RWPE2 (cell line): ENCODE measurements at regions not wholly inside any gene's neighbourhood (a gene's known extent, or its start where the extent isn't known, plus 50 kb on each side); places are given as distances from the start of the nearest gene placed in this dataset.

Experiments used
- ATAC-seq: fragments of 200-7000 bp; cut with Tn5 transposase; 3 replicates; pipeline ENCODE4 v1.9.1; 2021; ENCODE audit warnings: low read depth
- DNase-seq: peaks from one replicate; pipeline ENCODE4 v3.0.0-alpha.2; 2020; ENCODE audit warnings: low spot score
- H3K27ac ChIP-seq: fragments of 450-650 bp; 2 replicates; pipeline ENCODE4 v1.5.1; 2017; ENCODE audit warnings: mild to moderate bottlenecking; ENCODE audit not compliant: poor library complexity, severe bottlenecking
- H3K27me3 ChIP-seq: fragments of 250-450 bp; sonication (Bioruptor Pico); 2 replicates; pipeline ENCODE4 v1.5.1; 2021; ENCODE audit warnings: mild to moderate bottlenecking, moderate library complexity; ENCODE audit not compliant: insufficient read depth, poor library complexity, severe bottlenecking
- H3K36me3 ChIP-seq: fragments of 250-450 bp; sonication (Bioruptor Pico); 2 replicates; pipeline ENCODE4 v1.5.1; 2020; ENCODE audit warnings: low read depth, mild to moderate bottlenecking, moderate library complexity
- H3K4me1 ChIP-seq: fragments of 250-450 bp; sonication (Bioruptor Pico); 2 replicates; pipeline ENCODE4 v1.5.1; 2021; ENCODE audit warnings: mild to moderate bottlenecking, moderate library complexity; ENCODE audit not compliant: insufficient read depth, poor library complexity, severe bottlenecking
- H3K4me3 ChIP-seq: fragments of 250-450 bp; sonication (Bioruptor Pico); 2 replicates; pipeline ENCODE4 v1.5.1; 2021; ENCODE audit warnings: mild to moderate bottlenecking, moderate library complexity; ENCODE audit not compliant: severe bottlenecking
- H3K9me3 ChIP-seq: fragments of 250-450 bp; sonication (Bioruptor Pico); 2 replicates; pipeline ENCODE4 v1.5.1; 2021; ENCODE audit warnings: mild to moderate bottlenecking, moderate library complexity; ENCODE audit not compliant: severe bottlenecking
- TF ChIP-seq, protein P1 (sequence below): fragments of 450-650 bp; IDR thresholded peaks from one replicate; pipeline ENCODE4 v1.5.1; 2017; ENCODE audit warnings: mild to moderate bottlenecking, moderate library complexity; ENCODE audit not compliant: poor library complexity, severe bottlenecking

GRCh38 chr2:38491436-38491835 is 111.3 kb downstream of the HNRNPLL start:
- H3K4me1 ChIP-seq, result no peaks in the 10 kb centered on the region
- no peaks in the 10 kb centered on the region for H3K9me3 ChIP-seq
- H3K27me3 ChIP-seq, result no peaks in the 10 kb centered on the region
- TF ChIP-seq, protein P1, sequence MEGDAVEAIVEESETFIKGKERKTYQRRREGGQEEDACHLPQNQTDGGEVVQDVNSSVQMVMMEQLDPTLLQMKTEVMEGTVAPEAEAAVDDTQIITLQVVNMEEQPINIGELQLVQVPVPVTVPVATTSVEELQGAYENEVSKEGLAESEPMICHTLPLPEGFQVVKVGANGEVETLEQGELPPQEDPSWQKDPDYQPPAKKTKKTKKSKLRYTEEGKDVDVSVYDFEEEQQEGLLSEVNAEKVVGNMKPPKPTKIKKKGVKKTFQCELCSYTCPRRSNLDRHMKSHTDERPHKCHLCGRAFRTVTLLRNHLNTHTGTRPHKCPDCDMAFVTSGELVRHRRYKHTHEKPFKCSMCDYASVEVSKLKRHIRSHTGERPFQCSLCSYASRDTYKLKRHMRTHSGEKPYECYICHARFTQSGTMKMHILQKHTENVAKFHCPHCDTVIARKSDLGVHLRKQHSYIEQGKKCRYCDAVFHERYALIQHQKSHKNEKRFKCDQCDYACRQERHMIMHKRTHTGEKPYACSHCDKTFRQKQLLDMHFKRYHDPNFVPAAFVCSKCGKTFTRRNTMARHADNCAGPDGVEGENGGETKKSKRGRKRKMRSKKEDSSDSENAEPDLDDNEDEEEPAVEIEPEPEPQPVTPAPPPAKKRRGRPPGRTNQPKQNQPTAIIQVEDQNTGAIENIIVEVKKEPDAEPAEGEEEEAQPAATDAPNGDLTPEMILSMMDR, result no peak
- H3K4me3 ChIP-seq, result no peak overlapping the region
- H3K36me3 ChIP-seq, result no peaks in the 10 kb centered on the region
- DNase-seq (no peak), ATAC-seq (no peak)
- no peak overlapping the region for H3K27ac ChIP-seq

- no peak overlapping the region for H3K4me3 ChIP-seq
- TF ChIP-seq, protein P1, result no peak
- H3K36me3 ChIP-seq, result no peaks in the 10 kb centered on the region
- no peak for ATAC-seq
- DNase-seq, result no peak
- no peaks in the 10 kb centered on the region for H3K27me3 ChIP-seq
- H3K27ac ChIP-seq, result no peak overlapping the region
- H3K9me3 ChIP-seq, result no peaks in the 10 kb centered on the region
- H3K4me1 ChIP-seq, result no peaks in the 10 kb centered on the region
Measured at GRCh38 chr2:38489846-38490245, 112.8 kb upstream of the ATL2 start.

DNA sequence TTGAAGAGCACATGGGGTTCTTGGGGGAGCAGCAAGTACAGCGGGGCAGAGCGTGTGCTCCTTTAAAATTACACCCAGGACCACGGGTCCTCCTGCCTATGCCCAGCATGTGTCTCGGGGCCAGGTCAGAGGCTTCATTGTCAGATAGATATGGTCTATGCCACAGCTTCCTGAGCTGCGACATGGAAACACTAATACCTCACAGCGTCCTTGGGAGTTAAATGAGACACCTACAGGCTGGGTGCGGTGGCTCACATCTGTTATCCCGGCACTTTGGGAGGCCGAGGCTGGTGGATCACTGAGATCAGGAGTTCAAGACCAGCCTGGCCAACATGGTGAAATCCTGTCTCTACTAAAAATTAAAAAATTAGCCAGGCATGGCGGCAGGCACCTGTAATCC is 110.8 kb upstream of the ATL2 start:
- ATAC-seq (no peak), DNase-seq (no peak)
- TF ChIP-seq, protein P1, result no peak
- Histone ChIP-seq H3K27ac (no peak overlapping the region), H3K4me3 (no peak overlapping the region), H3K36me3 (no peaks in the 10 kb centered on the region), H3K4me1 (no peaks in the 10 kb centered on the region), H3K27me3 (no peaks in the 10 kb centered on the region), H3K9me3 (no peaks in the 10 kb centered on the region)

GRCh38 chr2:38486213-38487026 is 109.3 kb upstream of the ATL2 start:
- TF ChIP-seq, protein P1, result no peak
- H3K36me3 ChIP-seq, result no peaks in the 10 kb centered on the region
- H3K27me3 ChIP-seq, result no peaks in the 10 kb centered on the region
- ATAC-seq (no peak), DNase-seq (no peak)
- no peak overlapping the region for H3K27ac ChIP-seq
- no peaks in the 10 kb centered on the region for H3K4me1 ChIP-seq
- H3K9me3 ChIP-seq, result no peaks in the 10 kb centered on the region
- no peak overlapping the region for H3K4me3 ChIP-seq

DNA sequence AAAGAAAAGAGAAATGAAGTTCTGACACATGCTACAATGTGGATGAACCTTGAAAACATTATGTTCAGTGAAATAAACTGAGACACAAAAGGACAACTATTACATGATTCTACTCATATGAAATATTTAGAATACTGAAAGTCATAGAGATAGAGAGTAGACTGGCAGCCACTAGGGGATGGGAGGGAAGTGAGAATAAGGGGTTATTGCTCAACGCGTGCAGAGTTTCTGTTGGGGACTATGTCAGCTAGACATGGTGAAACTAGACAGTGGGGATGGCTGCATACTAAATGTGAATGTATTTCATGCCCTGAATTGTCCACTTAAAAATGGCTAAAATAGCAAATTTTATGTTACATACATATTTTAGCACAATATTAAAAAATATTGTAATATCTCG is 108.7 kb upstream of the ATL2 start:
- Histone ChIP-seq H3K27ac (no peak overlapping the region), H3K36me3 (no peaks in the 10 kb centered on the region), H3K9me3 (no peaks in the 10 kb centered on the region), H3K27me3 (no peaks in the 10 kb centered on the region), H3K4me3 (no peak overlapping the region), H3K4me1 (no peaks in the 10 kb centered on the region)
- ATAC-seq (no peak), DNase-seq (no peak)
- TF ChIP-seq, protein P1, result no peak
